ENCODE measurements at regions not wholly inside any gene's neighbourhood (a gene's known extent, or its start where the extent isn't known, plus 50 kb on each side); places are given as distances from the start of the nearest gene placed in this dataset.
A peak's percentile ranks its signal among the peaks of the same experiment; 100 is the strongest.

DNA sequence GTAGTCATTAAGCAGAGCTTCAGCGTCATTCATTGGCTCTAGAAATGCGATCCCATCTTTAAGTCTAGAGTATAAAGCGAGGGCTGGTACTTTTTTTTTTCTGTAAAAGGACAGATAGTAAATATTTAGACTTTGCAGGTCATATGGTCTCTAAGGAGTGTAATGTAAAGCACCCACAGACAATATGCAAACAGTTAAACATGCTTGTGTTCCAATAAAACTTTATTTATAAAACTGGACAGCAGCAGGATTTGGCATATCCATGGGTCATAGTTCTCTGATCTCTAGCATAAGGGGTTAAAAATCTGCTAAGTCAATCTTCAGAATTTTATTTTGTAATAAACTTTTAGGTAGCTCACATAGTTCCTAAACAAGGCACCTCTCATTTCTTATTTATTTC, 226.8 kb upstream of the TBC1D5 start:
- no peaks in the 10 kb centered on the region for H3K9me2 ChIP-seq (ENCODE audit: insufficient read depth, low read length)
- no peak overlapping the region for H3K4me2 ChIP-seq (ENCODE audit: low read length)
- DNase-seq (ENCODE audit: low spot score): no peak
- H3K79me2 ChIP-seq (ENCODE audit: insufficient read depth, low read depth, low read length): no peaks in the 10 kb centered on the region
- no peaks in the 10 kb centered on the region for H3K9me3 ChIP-seq (ENCODE audit: low read length)
- H4K20me1 ChIP-seq (ENCODE audit: insufficient read depth, low read length): no peaks in the 10 kb centered on the region
- H3K36me3 ChIP-seq (ENCODE audit: insufficient read depth, low read length): no peaks in the 10 kb centered on the region
- ChIA-PET CTCF (ENCODE audit: unreplicated experiment) (no interaction called here), POLR2A (no interaction called here)
- no peak overlapping the region for H3K4me3 ChIP-seq (ENCODE audit: low read depth, low read length, poor library complexity, severe bottlenecking)
- H2AFZ ChIP-seq (ENCODE audit: low read length): peak overlapping the region; percentile 10; the same call in 1 of the 2 replicates
- no TSS peak for BruUV-seq (replicated peaks)
- intact Hi-C loops (cut with micrococcal nuclease; ENCODE audit: unreplicated experiment): no loop called here
- H3K27ac ChIP-seq (ENCODE audit: low read depth, low read length, poor library complexity, severe bottlenecking): no peak overlapping the region
- no peak for TF ChIP-seq EZH2phosphoT487 (IDR thresholded peaks at IDR 0.05; ENCODE audit: borderline replicate concordance, low read depth, low read length)
- TF ChIP-seq, protein P1, sequence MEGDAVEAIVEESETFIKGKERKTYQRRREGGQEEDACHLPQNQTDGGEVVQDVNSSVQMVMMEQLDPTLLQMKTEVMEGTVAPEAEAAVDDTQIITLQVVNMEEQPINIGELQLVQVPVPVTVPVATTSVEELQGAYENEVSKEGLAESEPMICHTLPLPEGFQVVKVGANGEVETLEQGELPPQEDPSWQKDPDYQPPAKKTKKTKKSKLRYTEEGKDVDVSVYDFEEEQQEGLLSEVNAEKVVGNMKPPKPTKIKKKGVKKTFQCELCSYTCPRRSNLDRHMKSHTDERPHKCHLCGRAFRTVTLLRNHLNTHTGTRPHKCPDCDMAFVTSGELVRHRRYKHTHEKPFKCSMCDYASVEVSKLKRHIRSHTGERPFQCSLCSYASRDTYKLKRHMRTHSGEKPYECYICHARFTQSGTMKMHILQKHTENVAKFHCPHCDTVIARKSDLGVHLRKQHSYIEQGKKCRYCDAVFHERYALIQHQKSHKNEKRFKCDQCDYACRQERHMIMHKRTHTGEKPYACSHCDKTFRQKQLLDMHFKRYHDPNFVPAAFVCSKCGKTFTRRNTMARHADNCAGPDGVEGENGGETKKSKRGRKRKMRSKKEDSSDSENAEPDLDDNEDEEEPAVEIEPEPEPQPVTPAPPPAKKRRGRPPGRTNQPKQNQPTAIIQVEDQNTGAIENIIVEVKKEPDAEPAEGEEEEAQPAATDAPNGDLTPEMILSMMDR (conservative IDR thresholded peaks at IDR 0.05; ENCODE audit: low read length): no peak
- no peaks in the 10 kb centered on the region for H3K4me1 ChIP-seq (ENCODE audit: insufficient read depth, low read length, poor library complexity, severe bottlenecking)

- H2AFZ ChIP-seq (ENCODE audit: low read length): peak overlapping the region; percentile 10; the same call in 1 of the 2 replicates
- ChIA-PET POLR2A (interaction anchor here (0.6 to 1.3 kb wide), 5 partner anchors 8 to 252 kb away, joined by 3 to 4 read pairs (median 3); no protein-coding TSS in a partner anchor), CTCF (ENCODE audit: unreplicated experiment) (no interaction called here)
- no peaks in the 10 kb centered on the region for H3K9me3 ChIP-seq (ENCODE audit: low read length)
- no peak overlapping the region for H3K4me3 ChIP-seq (ENCODE audit: low read depth, low read length, poor library complexity, severe bottlenecking)
- no peak overlapping the region for H3K27ac ChIP-seq (ENCODE audit: low read depth, low read length, poor library complexity, severe bottlenecking)
- no peak overlapping the region for H3K4me2 ChIP-seq (ENCODE audit: low read length)
- H3K36me3 ChIP-seq (ENCODE audit: insufficient read depth, low read length): no peaks in the 10 kb centered on the region
- intact Hi-C loops (cut with micrococcal nuclease; ENCODE audit: unreplicated experiment): no loop called here
- H3K9me2 ChIP-seq (ENCODE audit: insufficient read depth, low read length): no peaks in the 10 kb centered on the region
- no peaks in the 10 kb centered on the region for H3K79me2 ChIP-seq (ENCODE audit: insufficient read depth, low read depth, low read length)
- no peak for DNase-seq (ENCODE audit: low spot score)
- TF ChIP-seq, protein P1 (conservative IDR thresholded peaks at IDR 0.05; ENCODE audit: low read length): no peak
- TF ChIP-seq EZH2phosphoT487 (IDR thresholded peaks at IDR 0.05; ENCODE audit: borderline replicate concordance, low read depth, low read length): no peak
- no peaks in the 10 kb centered on the region for H3K4me1 ChIP-seq (ENCODE audit: insufficient read depth, low read length, poor library complexity, severe bottlenecking)
- no peaks in the 10 kb centered on the region for H4K20me1 ChIP-seq (ENCODE audit: insufficient read depth, low read length)
- no TSS peak for BruUV-seq (replicated peaks)
Observed at GRCh38 chr3:17967953-17968607, 225.6 kb upstream of the TBC1D5 start.

DNA sequence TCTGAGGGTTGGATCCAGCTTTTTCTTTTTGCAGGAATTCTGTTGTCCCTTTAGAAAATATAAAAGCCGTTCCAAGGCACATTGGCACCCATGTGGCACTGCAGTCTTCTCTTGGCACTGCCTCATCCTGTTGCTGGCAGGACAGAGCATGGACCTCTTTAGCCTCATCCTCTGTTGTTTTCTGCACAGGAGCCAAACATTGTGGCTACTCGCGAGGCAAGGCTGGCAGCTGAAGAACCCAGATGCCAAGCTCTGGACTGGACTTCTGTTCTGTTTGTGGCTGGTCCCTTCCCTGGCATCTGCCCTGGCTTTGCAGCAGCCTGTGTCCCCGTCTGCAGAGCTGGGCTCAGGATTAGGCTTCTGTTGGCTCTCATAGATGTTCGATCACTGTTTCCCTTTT, 224.7 kb upstream of the TBC1D5 start:
- CTCF ChIA-PET (ENCODE audit: unreplicated experiment): no interaction called here
- Histone ChIP-seq H3K4me1 (ENCODE audit: insufficient read depth, low read length, poor library complexity, severe bottlenecking) (no peaks in the 10 kb centered on the region), H3K9me3 (ENCODE audit: low read length) (no peaks in the 10 kb centered on the region), H2AFZ (ENCODE audit: low read length) (0 out of 2 replicates have a peak overlapping the region, but pooled peaks have one; percentile 10), H4K20me1 (ENCODE audit: insufficient read depth, low read length) (no peaks in the 10 kb centered on the region), H3K9me2 (ENCODE audit: insufficient read depth, low read length) (no peaks in the 10 kb centered on the region), H3K4me3 (ENCODE audit: low read depth, low read length, poor library complexity, severe bottlenecking) (no peak overlapping the region), H3K79me2 (ENCODE audit: insufficient read depth, low read depth, low read length) (no peaks in the 10 kb centered on the region), H3K27ac (ENCODE audit: low read depth, low read length, poor library complexity, severe bottlenecking) (no peak overlapping the region), H3K4me2 (ENCODE audit: low read length) (no peak overlapping the region), H3K36me3 (ENCODE audit: insufficient read depth, low read length) (no peaks in the 10 kb centered on the region)
- TF ChIP-seq EZH2phosphoT487 (IDR thresholded peaks at IDR 0.05; ENCODE audit: borderline replicate concordance, low read depth, low read length): no peak
- TF ChIP-seq, protein P1 (conservative IDR thresholded peaks at IDR 0.05; ENCODE audit: low read length): no peak
- POLR2A ChIA-PET: interaction anchor here (0.6 to 1.2 kb wide), 3 partner anchors 9 to 322 kb away, joined by 3 to 4 read pairs (median 3); no protein-coding TSS in a partner anchor
- no peak for DNase-seq (ENCODE audit: low spot score)
- no TSS peak for BruUV-seq (replicated peaks)
- intact Hi-C loops (cut with micrococcal nuclease; ENCODE audit: unreplicated experiment): no loop called here
